SK-N-SH (cell line): ENCODE measurements at regions not wholly inside any gene's neighbourhood (a gene's known extent, or its start where the extent isn't known, plus 50 kb on each side); places are given as distances from the start of the nearest gene placed in this dataset.

Source experiments
- EZH2phosphoT487 ChIP-seq: fragments of 200-600 bp; sonication (generic); IDR thresholded peaks from 2 replicates; pipeline ENCODE4 v1.6.1; 2017; ENCODE audit warnings: low read depth, mixed run types, mild to moderate bottlenecking, antibody characterized with exemption, moderate library complexity, borderline replicate concordance
- JUND ChIP-seq: IDR thresholded peaks from 2 replicates; pipeline ENCODE4 v1.4.0; 2012
- MAX ChIP-seq: IDR thresholded peaks from 2 replicates; pipeline ENCODE4 v1.4.0; 2012; ENCODE audit warnings: low read depth
- NFIC ChIP-seq: IDR thresholded peaks from 2 replicates; pipeline ENCODE4 v1.4.0; 2012; ENCODE audit warnings: borderline replicate concordance
- SMC3 ChIP-seq: IDR thresholded peaks from 2 replicates; pipeline ENCODE4 v1.6.1; 2012; ENCODE audit warnings: low read depth, low read length, improper control_type of control experiment
- TCF12 ChIP-seq: IDR thresholded peaks from 2 replicates; pipeline ENCODE4 v1.4.0; 2012
- TF ChIP-seq, protein P1 (sequence below): fragments of 200-600 bp; sonication (generic); IDR thresholded peaks from 2 replicates; pipeline ENCODE4 v1.6.1; 2017; ENCODE audit warnings: antibody characterized with exemption, mild to moderate bottlenecking, moderate library complexity

DNA sequence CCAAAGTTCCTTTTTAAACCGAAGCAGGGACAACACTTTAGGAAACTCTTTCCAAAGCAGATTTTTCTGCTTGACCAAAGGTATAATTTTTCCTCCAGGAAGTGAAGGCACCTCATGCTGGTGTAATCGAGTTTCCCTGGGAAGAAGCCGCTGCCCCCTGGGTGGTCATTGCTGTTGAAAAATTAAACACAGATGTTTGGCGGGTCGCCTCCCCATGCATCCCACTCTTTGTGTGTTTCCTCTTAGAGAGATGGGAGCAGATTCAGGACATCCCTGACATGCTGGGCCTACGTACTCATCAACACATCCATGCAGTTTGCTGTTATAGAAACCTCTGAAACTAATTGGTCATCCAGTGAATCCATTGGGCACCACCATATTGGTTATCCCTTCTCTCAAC, 179.2 kb upstream of the HCCS start:
- no peak for TF ChIP-seq MAX
- TF ChIP-seq JUND, result no peak
- no peak for TF ChIP-seq EZH2phosphoT487
- no peak for TF ChIP-seq NFIC
- TF ChIP-seq, protein P1, sequence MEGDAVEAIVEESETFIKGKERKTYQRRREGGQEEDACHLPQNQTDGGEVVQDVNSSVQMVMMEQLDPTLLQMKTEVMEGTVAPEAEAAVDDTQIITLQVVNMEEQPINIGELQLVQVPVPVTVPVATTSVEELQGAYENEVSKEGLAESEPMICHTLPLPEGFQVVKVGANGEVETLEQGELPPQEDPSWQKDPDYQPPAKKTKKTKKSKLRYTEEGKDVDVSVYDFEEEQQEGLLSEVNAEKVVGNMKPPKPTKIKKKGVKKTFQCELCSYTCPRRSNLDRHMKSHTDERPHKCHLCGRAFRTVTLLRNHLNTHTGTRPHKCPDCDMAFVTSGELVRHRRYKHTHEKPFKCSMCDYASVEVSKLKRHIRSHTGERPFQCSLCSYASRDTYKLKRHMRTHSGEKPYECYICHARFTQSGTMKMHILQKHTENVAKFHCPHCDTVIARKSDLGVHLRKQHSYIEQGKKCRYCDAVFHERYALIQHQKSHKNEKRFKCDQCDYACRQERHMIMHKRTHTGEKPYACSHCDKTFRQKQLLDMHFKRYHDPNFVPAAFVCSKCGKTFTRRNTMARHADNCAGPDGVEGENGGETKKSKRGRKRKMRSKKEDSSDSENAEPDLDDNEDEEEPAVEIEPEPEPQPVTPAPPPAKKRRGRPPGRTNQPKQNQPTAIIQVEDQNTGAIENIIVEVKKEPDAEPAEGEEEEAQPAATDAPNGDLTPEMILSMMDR, result no peak
- no peak for TF ChIP-seq SMC3
- TF ChIP-seq TCF12, result no peak
